Coronary artery (tissue), 2 donors: ENCODE measurements at regions not wholly inside any gene's neighbourhood (a gene's known extent, or its start where the extent isn't known, plus 50 kb on each side); places are given as distances from the start of the nearest gene placed in this dataset.

ENCODE experiments used
- DNase-seq: peaks from one replicate; pipeline ENCODE4 v3.0.0-alpha.2; 2017; ENCODE audit warnings: low spot score
- H3K27ac ChIP-seq, 2 donors: fragments of 200-600 bp; sonication (generic); one replicate each; pipeline ENCODE4 v1.5.1; 2016 to 2019
- H3K4me3 ChIP-seq: fragments of 200-600 bp; sonication (generic); 2 replicates; pipeline ENCODE4 v1.5.1; 2016; ENCODE audit warnings: mild to moderate bottlenecking, moderate library complexity
- TF ChIP-seq, protein P1 (sequence below): fragments of 200-600 bp; sonication (generic); IDR thresholded peaks from one replicate; pipeline ENCODE4 v1.5.1; 2019; ENCODE audit warnings: antibody characterized with exemption

DNA sequence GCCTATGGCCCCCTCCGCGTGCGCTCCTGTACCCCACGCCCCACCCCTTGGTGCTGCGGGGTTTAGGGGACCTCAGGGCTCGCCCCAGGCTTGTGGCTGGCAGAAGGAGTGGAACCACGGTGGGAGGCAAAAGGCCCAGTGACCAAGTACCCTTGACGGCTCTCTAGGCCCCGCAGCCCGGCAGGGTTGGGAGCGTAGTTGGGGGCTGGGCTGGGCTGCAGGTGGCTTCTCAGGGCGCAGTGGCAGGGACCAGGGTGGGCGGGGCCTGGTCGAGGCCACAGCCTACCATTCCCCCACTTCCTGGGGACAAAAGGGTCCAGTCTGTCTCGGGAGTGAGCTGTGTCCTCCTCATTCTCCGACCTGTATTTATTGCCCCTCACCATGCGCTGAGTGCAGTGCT is 124.9 kb downstream of the RBFOX3 start:
- TF ChIP-seq, protein P1, sequence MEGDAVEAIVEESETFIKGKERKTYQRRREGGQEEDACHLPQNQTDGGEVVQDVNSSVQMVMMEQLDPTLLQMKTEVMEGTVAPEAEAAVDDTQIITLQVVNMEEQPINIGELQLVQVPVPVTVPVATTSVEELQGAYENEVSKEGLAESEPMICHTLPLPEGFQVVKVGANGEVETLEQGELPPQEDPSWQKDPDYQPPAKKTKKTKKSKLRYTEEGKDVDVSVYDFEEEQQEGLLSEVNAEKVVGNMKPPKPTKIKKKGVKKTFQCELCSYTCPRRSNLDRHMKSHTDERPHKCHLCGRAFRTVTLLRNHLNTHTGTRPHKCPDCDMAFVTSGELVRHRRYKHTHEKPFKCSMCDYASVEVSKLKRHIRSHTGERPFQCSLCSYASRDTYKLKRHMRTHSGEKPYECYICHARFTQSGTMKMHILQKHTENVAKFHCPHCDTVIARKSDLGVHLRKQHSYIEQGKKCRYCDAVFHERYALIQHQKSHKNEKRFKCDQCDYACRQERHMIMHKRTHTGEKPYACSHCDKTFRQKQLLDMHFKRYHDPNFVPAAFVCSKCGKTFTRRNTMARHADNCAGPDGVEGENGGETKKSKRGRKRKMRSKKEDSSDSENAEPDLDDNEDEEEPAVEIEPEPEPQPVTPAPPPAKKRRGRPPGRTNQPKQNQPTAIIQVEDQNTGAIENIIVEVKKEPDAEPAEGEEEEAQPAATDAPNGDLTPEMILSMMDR: no peak
- Histone ChIP-seq H3K4me3 (no peak overlapping the region), H3K27ac (no peak overlapping the region)
- DNase-seq: no peak

DNA sequence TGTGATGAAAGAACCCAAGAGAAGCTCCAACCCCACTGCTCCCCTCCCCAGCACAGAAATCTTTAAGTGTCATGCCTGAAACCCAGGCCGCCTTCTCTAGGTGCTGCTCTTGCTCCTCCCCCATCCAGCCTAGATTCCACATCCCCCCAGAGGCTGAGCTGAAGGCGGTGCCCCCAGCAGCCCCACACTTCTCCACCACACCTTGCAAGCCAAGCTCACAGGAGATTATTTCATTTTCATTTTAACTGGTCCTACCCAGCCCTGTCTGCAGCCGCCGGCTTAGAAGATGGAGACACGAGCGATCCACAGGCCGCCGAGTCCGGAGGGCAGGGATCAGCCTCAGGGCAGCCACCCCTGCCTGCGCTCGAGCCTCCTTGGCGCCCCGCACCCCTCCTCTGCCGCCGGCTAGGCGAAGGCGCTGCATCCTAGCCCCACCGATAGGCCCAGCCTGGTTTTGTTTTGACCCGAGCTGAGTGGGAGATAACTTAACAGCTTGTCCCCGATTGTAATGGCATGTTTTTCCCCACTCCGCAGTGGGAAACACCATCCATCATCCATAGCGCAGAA is 125.3 kb downstream of the RBFOX3 start:
- DNase-seq: no peak
- Histone ChIP-seq H3K27ac (no peak overlapping the region), H3K4me3 (no peak overlapping the region)
- TF ChIP-seq, protein P1: no peak

DNA sequence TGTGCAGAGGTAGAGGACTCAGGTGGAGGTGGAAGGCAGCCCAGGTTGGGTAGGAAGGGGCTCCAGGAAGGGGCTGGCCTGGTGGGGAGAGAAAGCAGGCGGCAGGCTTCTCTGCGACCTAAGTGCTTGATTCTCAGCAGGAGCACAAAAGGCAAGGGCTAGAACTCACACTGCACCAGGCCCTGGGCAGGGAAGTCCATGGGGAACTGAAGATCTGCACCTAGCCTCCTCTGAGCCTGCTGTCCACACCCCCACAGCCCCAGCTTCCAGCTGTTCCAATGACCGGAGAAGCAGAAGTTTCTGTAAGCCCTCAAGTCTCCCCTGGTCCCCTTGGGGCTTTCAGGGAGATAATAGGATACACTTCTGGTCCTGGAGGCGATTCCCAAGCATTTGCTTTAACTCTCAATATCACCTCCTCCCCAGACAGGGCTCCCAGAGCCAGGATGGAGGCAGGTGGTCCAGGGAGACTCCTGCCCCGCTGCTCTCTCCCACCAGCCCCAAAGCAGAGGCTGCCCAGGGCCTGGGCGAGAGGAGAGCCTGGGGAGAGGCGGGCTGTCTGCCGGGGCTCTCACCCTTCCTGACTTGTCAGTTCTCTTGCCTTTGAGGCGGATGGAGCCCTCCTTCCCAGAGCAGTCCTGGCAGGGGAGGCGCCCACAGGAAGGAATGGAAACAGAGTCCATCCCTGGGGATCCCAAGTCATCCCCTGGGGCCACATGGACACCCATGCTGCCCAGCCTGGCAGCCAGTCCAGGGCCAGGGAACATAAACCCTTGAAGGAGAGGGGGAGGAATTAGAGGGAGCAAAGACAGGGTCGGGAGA is 126.0 kb downstream of the RBFOX3 start:
- TF ChIP-seq, protein P1: no peak
- DNase-seq: no peak
- Histone ChIP-seq H3K4me3 (no peak overlapping the region), H3K27ac (no peak overlapping the region)

DNA sequence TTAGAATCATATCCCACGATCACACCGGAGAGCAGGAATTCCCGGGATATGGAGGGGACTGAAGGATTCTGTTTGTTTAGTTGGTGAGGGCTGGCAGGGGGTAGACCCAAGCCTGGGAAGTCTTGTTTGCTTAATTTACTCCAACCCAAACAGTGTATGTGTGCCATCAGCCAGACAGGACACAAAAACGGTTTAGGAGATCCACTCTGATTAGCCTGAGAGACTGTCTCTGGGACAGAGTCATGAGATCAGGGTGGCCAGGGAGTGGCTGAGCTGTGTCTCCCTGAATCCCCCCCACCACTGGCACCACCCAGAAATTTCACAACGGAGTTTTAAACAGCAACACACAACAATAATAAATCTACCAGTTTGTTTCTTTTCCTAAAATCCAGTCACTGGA is 127.0 kb downstream of the RBFOX3 start:
- TF ChIP-seq, protein P1: no peak
- no peak for DNase-seq
- H3K4me3 ChIP-seq: no peak overlapping the region
- no peak overlapping the region for H3K27ac ChIP-seq

DNA sequence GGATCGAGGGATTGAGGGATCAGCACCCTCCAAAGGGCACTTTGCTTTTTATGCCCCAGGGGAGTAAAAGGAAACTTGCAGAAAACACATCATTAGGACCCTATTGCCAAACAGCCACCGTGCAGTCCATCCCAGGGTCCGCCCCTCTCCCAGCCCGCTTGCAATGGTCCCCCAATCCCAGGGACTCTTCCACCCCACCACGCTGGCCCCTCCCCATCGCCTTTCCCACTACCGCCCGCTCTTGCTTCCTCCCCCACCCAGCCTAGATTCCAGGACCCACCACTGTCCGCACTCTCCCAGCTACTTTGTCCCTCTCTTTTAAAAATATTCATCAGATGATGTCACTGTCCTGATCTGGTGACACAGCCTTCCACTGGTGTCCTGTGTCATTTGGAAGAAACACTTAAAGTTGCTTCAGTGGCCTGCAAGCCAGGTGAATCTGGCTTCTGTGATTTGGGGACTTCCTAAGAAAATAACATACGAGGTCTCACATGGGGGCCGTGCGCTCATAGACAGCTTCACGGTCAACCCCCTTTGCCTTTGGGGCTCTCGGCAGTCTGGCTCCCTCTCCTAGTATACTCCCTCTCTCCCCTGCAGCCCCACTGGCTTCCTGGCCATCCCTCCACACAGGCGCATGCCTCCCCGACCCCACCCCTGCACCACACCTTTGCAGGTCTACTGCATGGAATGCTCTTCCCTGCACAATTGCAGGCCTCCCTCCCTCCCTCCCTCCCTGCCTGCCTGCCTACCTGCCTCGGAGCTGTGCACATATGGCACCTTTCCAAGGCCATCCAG is 127.9 kb downstream of the RBFOX3 start:
- Histone ChIP-seq H3K4me3 (no peak overlapping the region), H3K27ac (no peak overlapping the region)
- TF ChIP-seq, protein P1: no peak
- DNase-seq: no peak

DNA sequence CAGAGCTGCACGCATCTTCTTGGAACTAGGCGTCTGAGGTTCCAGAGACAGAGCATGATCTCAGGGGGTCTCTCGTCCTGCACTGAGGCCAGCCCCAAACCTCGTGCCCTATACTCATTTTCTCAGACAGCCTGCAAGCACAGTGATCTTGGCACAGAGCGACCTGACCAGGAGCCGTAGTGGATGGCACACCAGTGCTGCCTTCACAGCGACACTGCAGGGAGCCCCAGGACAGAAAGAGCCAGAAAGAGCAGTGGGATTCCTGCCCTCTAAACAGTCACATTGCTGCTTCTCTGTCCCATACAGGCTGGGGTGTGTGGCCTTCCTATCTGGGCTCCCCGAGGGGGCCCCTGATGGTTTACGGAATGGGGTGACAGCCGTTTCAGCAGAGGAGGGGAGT is 131.0 kb downstream of the RBFOX3 start:
- TF ChIP-seq, protein P1: no peak
- H3K27ac ChIP-seq: no peak overlapping the region

More for the DNA sequence above, 131.0 kb downstream of the RBFOX3 start:
- no peak overlapping the region for H3K4me3 ChIP-seq
- DNase-seq: no peak
